Glomerular visceral epithelial cell (primary cell): ENCODE measurements at regions not wholly inside any gene's neighbourhood (a gene's known extent, or its start where the extent isn't known, plus 50 kb on each side); places are given as distances from the start of the nearest gene placed in this dataset.

Source experiments
- DNase-seq: peaks from one replicate; pipeline ENCODE4 v3.0.0-alpha.2; 2016; ENCODE audit errors: extremely low spot score

DNA sequence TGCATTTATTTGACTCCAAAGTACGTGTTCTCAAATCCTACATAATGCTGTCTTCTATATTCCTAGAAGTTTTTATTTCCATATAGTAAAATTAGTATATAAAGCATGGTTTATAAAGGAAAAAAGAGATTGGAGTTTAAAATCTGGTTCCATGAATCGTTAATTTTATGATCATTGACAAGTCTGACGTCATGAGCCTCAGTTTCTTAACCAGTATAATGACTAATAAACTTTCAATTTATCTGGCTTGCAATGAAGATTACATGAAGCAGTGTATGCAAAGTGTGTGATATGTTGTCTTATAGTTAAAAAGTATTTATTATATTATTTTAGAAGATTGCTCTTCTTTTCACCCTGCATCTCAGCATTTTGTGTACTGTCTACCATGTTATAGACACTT lies 421.4 kb upstream of the LRRC7 start:
- DNase-seq = no peak

DNA sequence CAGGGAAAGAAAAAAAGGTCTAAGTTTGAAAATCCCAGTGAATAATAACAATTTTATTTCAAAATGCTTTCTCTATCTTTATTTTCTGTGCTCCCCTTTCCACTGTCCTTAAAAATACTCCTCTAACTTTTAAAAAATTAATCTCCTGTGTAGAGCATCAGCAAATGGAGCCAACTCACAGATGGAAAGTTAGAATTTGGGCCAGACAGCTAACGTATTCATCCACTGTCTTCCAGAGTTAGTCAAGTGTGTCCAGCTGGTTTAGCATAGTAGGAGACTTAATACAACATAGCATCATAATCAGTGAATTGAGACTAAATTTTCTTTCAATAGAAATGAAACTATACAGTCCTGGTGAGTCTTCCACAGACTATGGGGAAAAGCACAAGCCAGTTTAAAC lies 419.0 kb upstream of the LRRC7 start:
- DNase-seq = no peak

DNA sequence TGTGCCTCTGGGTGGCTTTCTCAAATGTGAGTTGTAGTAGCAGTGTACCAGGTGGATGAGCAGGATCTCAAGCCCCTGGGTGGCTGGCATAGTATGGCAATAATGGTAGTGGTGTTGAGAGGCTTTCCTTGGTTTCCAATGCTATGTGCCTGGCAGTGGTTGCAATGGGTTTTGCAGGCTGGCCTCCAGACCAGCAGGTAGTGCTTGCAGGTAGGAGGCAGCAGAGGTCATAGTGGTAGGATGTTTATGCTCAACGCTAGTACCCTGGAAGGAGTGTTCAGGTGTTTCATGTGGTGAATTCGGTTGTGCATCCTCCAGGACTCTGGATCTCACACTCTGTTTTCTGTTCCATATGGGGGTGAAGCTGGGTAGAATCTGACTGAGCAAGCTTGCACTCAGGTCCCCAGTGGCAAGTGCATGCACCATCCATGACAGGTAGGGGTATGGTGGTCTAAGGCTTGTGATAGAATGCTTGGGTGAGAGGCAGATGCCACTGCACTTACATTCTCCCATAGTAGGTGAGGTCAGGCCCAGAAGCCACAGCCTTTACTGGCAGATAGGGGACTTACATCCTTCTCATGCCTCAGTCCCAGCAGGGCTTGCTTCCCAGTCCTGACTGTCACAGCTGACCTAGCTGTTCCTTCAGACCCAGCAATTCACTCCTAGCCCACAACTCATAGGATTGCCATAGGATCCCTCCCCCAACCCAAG lies 410.5 kb upstream of the LRRC7 start:
- no peak for DNase-seq

DNA sequence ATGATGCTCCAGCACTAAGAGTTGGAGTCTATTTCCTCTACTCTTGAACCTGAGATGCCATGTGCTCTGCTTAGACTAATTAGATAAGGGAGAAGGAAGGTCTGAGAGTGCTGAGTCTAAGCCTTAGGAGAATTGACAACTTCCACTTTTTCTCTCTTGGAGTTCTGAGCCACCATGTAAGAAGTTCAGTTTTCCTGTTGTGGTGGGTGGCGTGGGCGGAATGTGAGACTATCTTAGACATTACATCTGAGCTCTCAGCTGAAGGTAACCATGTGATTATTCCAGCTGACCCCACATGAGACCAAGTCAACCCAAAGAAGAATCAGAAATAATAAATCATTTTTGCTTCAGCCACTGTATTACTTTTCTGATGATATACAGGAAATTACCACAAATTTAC lies 404.5 kb upstream of the LRRC7 start:
- DNase-seq = no peak

DNA sequence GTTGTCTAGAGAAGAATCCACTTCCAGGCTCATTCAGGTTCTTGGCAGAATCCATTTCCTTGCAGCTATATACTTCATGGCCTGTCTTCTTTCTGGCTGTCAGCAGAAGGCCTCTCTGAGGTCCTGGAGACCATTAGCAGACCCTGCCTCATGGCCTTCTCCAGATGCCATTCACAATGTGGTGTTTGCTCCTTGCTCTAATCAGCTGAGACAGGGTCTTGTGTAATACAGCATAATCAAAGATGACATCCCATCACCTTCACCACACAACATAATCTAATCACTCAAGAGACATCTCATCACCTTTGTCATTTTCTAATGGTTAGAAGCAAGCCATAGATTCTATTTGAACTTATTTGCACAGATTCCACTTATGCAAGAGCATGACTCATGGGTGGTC lies 403.9 kb upstream of the LRRC7 start:
- no peak for DNase-seq

DNA sequence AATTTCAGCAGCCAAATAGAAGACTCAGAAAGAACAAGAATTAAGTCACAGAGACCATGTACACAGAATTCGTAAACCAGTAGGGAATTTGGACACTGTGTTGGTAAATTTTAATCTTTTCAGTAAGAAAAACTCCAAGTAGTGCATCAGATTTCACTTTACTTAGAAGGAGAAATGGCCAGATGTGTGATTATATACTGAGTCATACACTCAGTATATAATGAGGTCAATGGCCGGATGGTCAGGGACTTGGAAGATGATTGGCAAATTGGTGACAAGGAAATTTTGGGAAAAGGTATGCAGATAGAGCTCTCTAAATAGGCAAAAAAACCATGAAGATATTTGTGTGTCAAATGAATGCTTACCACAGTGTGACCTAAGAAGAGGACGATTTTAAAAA lies 399.8 kb upstream of the LRRC7 start:
- no peak for DNase-seq

DNA sequence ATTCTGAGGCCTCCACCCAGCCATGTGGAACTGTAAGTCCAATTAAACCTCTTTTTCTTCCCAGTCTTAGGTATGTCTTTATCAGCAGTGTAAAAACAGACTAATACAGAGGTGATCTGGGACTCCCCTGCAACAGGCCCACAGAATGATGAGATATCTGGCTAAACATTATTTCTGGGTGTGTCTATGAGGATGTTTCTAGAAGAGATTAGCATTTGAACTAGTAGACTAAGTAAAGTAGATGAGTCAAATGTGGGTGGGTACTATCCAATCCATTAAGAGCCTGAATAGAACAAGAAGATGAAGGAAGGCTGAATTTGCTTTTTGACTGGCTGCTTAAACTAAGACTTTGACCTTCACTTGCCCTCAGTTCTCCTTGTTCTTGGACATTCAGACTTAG lies 396.5 kb upstream of the LRRC7 start:
- DNase-seq = no peak

DNA sequence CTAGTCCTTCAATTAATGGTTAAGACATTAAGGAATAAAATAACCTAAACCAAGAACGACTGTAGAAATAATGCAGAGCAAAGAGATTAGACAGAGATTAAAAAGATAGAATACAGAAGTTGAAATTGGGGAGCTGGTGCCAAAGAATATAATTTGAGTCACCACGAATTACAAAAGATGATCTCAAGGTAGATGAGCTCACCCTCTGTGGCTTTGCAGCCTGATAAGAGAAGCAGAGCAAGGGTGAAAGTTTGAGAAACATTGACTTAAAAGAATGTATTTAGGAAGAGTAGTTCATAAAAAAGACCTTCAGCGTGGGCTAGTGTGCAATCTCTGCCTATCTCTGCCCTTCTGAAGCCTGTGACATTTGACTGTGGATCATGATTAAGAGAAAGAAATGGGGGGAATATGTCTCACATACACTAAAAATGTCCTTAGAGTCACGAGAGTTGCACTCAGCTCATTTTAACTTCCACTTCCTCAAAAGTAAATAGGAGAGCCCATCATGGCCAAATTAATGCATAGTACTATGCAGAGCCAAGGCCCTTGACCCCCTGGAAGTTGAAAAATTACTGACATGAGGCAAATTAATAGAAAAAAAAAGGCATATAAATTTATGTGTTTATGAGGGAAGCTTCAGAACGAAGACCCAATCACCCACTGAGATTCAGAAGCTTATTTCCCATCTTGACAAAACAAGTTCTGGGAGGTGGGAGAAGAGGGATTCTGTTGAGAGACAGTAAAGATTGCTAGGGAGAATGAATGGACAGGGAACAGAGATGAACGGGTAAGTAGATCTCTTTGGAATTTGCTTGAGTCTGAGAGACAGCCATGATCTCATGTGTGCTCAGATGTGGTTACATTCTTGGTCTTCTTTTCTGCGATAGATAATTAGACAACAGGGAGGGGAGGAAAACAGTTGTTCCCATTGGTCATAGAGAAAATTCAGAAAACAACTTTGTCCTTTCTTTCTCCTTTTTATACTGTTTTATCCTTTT lies 395.4 kb upstream of the LRRC7 start:
- peak; percentile 41 for DNase-seq

DNA sequence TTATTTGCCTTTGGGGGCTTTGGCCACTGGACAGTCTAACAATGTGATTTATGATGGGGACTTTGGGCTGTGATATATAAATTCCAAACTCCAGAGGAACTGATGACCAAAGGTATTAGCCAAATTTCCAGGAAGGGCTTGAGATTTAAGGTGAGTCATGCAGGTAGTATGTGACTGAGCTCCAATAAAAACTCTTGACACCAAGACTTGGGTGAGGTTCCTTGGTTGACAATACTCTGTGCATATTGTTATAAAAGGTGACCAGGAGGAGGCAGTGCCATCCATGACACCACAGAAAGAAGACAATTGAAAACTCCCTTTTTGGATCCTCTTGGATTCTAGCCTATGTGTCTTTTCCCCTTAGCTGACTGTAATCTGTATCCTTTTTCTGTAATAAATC lies 392.7 kb upstream of the LRRC7 start:
- DNase-seq = no peak

DNA sequence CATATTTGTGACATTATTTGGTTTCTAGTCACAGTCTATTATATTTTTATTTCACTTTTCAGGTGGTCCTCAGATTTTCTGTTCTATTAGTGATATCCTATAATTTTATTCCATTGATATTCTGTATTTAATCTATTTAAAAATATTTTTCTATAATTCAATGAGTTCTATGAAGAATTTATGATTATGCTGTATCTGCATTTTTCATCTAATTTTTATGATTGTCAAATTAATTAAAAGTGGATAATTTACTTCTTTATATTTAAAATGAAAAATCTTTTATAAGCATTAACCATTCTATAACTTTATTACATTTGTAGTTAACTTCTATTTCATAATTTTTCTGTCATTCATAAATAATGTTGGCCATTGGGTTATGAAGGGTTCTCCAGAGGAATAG lies 387.4 kb upstream of the LRRC7 start:
- no peak for DNase-seq

DNA sequence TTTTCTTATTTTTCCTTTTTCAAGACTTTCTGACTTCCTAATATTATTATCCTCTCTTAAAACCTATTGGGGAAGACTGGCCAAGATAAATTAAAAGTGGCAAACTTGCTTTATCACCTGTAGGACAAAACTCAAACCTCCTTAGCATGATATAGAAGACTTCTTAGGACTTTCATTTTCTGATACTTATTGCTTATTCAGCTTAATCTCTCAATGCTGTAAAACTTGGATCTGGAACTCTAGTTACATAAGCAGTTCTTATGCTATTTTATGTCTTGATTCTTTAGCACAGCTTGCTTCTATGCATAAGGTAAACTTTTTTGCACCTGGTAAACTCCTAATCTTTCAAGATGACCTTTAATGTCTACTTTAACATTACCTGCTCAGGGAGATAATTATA lies 382.3 kb upstream of the LRRC7 start:
- DNase-seq = no peak

DNA sequence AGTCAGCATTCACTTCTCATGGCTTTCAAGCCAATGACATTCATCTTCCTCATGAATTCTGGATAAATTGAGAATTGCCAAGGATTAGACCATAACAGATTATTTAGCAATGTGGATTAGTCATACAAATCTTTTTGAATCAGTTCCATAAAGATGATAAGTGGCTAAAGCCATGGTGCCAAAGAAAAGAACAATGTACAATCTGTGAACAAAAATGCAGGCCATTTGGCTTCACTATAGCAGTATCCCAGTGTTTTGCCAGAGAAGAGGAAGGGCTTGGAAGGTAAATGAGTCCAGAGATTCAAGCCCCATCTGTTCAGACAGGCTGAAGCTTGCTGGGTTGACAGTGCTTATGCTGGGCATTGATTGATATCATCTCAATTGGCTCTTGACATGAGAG lies 376.4 kb upstream of the LRRC7 start:
- DNase-seq = no peak

DNA sequence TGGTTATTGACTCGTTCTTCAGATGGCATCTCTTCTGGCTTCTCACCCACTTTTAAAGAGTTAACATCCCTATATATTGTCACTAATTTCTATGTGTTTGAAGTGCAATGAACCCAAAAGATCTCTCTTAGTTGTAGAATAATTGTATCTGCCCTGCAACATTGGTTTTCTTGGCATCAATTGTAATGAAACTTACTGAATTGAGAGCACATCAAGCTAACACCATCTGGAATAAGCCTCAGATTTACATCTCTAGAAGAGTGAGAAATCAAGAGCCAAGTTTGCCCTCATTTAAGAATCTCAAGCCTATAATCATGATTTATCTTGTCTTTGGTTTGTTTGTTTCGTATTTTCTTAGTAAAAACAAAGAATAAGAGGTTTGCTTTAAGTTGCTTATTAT lies 372.6 kb upstream of the LRRC7 start:
- DNase-seq = no peak

DNA sequence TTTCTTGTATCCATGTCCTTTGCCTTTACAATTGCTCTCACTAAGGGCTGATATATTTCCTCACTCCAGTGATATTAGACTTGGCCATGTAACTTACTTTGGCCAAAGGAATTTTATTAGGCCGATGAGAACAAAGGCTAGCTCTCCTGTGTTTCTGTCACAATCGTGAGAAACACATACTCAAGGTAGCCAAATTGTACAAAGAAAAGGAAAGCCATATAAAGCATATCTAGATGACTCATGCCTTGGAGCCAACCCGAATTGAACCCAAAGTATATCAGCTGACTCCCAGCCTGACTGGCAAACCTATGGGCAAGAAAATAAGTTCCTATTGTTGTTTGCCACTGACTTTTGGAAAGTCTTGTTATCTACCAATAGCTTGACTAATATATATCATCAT lies 371.7 kb upstream of the LRRC7 start:
- DNase-seq = no peak

DNA sequence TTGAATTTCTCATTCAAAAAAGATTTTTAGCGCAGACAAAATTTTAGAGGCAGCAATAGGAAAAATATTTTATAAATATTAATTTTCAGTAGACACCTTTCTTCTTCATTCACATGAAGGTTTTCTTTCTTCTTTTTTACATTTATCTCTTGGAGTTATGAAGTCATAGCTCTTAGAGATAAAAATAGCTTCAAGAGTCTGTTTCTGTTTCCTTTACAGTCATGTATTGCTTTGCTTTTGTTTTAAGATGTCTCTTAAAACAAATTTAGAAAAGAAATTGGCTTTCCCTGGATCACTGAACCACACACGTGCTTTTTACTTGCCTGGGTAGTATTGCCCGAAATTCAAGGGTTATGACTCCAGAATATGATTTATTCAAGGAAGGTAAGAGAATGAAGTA lies 369.9 kb upstream of the LRRC7 start:
- no peak for DNase-seq

DNA sequence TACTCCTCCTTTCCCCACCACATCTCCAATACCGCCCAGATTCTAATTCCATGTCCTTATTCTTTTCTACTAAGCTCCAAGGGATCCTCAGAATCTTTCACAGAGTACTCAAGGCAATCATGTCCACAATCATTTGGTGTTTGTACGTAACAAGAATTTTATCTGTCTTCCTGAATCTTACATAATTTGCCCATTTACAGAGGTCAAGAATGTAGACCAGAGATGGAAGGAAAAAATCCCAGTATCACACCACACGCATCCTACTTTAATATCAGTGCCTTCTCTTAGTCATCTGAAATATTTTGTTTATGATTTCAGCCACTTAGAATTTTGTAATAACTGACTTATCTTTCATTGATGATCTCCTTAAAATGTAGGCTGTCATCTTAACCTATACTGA lies 366.0 kb upstream of the LRRC7 start:
- no peak for DNase-seq

DNA sequence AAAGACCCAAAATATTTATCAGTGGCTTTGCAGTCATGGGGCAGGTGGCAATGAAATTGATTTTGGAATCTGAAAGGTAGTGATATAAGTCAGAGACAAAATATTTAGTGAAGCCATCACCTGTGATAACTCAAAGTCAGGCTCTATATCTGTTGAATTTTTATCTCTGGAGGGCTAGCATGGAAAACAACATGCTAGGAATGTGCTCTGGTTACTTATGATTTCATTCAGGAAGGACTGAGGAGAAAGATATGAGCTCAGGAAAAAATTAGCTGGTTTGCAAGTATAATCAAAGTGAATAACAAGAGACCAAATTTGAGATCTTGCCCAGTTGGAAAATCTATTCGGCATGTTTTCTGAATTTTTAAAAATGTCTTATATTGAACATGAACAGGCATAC lies 364.6 kb upstream of the LRRC7 start:
- DNase-seq = no peak

DNA sequence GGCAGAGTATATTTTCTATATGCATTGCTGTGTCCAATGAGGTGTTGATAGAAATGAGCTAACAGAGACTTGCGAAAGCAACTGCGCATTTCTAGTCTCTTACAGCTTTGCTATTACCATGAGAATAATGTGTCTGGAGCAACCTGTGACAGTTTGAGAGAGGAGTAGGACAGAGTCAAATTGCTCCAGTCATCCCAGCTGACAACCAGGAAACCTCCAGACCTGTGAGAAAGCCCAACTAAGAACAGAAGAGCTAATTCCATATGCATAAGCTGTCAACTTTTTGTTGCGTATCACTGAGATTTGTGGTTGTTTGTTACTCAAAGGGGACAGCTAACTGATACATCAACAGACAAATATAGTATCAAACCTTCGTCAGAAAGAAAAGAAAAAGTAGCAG lies 354.1 kb upstream of the LRRC7 start:
- no peak for DNase-seq

DNA sequence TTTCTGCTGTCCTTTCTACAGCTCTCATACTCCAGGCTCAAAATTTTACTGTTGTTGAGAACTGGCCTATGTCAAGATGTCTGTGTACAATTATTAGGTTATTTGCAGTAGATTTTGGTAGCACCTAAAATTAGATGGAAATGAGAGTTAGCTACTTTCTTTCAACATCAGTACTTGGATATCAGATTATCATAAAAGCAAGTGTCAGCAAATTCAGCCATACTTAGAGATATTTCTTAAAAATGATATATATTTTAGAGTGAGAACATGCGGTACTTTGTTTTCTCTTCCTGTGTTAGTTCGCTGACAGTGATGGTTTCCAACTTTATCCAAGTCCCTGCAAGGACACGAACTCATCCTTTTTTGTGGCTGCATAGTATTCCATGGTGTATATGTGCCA lies 351.8 kb upstream of the LRRC7 start:
- DNase-seq = no peak

DNA sequence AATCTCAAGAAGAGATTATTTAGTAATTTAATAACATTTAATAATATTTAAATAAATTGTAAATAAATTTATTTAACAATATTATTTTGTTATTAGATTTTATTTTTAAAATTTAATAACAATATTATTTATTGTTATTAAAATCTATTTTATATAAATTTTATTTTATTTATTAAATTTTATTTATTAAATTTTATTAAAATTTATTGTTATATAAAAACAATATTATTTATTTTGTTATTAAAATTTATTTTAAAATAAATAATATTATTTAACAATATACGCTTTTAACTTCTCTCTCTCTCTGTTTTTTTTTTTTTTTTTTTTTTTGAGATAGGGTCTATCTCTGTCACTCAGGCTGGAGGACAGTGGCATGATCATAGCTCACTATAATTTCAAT lies 347.1 kb upstream of the LRRC7 start:
- DNase-seq = no peak

DNA sequence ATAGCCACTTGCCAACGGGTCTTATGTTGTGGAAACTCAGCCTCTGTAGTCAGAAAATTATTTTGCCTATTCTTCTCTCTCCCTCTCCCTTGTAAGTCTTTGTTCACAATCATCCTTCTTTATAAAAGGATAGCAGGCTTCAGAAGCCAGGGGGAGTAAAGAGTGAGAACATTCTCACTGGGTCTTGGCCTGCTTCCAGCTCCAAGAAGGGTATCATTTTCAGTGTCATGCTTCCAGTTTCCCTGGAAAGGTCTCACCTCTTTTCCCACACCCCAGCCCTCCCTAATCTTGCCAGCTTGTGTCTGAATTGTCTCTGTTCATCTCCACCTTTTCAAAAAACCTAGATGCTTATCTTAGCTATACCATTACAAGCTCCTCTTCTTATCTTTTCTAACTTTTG lies 346.2 kb upstream of the LRRC7 start:
- no peak for DNase-seq

DNA sequence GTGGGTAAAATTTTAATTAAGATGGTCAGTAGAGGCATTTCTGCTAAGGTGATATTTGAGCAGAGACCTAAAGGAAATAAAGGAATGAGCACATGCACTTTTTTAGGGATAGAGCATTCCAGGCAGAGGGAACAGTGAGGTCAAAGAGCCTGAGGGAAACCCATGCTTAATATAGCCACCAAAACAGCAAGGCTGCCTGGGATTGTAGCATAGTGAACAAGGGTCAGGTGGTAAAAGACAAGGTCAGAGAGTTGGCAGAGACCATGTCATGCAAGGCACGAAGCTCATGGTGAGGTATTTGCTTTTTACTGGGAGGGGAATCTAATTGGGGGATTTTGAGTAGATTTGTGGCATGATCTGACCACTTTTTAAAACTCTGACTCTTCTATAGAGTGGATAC lies 344.6 kb upstream of the LRRC7 start:
- DNase-seq = no peak

DNA sequence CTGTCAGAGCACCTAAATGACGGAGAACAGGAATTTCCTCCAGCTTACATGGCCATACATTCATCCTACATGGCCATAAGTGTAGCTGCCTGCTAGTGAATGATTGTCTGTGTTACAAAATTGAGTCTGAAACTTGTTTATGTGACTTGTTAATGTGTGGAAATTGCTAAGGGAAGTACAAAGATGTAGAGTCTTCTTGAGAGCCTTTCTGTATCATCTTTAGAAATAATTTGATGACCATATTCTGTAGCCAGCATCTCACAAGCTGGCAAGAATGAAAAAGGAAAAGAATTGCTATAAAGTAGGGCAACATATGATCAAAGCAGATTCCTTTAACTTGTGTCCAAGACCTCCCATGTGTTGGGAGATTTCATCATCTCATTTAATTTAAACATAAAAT lies 339.2 kb upstream of the LRRC7 start:
- DNase-seq = no peak
